OCI-LY1 (cell line): ENCODE measurements at regions not wholly inside any gene's neighbourhood (a gene's known extent, or its start where the extent isn't known, plus 50 kb on each side); places are given as distances from the start of the nearest gene placed in this dataset.

Experiments
- EZH2 ChIP-seq: fragments of 200-600 bp; sonication (generic), shearing (Covaris generic); IDR thresholded peaks from 2 replicates; pipeline ENCODE4 v1.8.0; 2017; ENCODE audit warnings: borderline replicate concordance, mixed run types, mild to moderate bottlenecking, antibody characterized with exemption, low read length, moderate library complexity, mixed read lengths
- TF ChIP-seq, protein P1 (sequence below): fragments of 200-600 bp; sonication (generic), shearing (Covaris generic); IDR thresholded peaks from 2 replicates; pipeline ENCODE4 v1.5.1; 2017; ENCODE audit warnings: mild to moderate bottlenecking, antibody characterized with exemption, low read length, moderate library complexity, mixed read lengths

DNA sequence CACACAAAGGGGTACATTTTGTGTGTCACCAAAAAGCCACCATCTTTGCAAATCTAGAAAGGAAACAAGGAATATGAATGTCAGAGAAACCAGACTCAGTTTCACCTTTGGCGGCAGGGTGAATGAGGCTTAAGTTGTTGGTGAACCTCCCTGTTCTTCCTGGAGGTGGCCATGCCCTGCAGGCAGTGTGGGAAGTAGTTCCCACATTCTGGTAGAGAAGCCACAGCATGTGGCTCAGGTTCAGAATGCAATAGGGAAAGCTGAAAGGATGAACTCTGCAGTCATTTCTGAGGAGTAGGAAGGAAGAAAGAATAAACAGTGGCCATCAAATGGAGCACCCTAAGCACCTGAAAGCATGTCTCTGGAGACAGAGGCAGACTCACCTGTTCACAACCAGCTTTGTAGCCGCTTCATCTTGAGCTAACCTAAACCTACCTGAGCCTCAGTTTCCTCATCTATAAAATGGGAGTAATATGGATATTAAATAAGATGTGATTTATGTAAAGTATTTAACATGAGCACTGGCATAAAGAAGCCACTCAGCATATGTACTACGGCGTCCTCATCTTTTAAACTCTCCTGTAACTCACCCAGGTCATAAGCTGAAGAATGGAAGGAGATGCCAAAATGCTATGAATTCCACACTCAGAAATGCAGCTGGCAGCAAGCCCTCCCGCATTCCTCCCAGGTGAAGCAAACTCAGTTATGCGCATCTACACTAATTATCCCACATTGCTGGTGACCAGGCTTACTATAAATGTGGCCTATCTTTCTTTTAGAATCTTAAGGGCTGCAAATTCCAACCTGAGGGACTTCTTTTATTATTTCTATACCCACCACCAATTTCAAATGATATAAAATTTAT is 86.0 kb downstream of the ZNF608 start:
- TF ChIP-seq, protein P1, sequence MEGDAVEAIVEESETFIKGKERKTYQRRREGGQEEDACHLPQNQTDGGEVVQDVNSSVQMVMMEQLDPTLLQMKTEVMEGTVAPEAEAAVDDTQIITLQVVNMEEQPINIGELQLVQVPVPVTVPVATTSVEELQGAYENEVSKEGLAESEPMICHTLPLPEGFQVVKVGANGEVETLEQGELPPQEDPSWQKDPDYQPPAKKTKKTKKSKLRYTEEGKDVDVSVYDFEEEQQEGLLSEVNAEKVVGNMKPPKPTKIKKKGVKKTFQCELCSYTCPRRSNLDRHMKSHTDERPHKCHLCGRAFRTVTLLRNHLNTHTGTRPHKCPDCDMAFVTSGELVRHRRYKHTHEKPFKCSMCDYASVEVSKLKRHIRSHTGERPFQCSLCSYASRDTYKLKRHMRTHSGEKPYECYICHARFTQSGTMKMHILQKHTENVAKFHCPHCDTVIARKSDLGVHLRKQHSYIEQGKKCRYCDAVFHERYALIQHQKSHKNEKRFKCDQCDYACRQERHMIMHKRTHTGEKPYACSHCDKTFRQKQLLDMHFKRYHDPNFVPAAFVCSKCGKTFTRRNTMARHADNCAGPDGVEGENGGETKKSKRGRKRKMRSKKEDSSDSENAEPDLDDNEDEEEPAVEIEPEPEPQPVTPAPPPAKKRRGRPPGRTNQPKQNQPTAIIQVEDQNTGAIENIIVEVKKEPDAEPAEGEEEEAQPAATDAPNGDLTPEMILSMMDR = no peak
- no peak for TF ChIP-seq EZH2
